ENCODE measurements at regions not wholly inside any gene's neighbourhood (a gene's known extent, or its start where the extent isn't known, plus 50 kb on each side); places are given as distances from the start of the nearest gene placed in this dataset.

DNA sequence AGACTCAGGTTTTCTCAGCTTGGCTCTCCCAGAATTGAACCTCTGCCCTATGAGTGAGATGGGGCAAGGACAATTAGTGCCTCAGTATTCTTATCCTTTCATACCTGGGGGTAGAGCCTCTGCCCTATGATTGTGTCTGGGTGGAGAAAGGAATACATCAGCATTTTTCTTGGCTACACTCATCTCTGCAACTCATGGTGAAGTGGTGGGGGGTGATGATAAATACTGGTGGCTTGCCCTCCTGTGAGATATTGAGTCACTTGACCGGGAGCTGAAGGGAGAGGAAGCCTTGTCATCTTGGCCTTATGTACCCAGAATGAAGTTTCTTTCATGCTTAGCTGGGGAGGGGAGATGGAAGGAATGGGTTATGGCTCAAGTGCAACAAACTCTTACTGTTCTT lies 71.3 kb upstream of the ENOX2 start:
- no peak for DNase-seq

DNA sequence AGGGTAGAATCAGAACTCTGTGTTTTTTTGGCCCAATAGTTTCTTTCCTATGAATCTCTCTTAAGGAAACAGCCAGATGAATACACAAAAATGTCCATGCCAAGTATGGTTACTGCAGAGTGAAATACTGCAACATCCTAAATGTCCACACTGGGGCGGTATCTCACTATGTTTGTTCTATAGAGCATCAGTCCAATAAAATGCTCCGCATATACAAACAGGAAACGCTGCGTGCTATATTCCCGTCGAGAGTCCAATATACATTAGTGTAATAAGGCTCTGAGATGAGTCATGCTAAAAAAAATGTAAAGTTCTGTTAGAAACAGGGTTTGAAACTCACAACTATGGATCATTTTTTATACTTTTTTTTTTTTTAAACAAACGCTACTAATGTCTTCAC lies 72.9 kb upstream of the ENOX2 start:
- DNase-seq: peak; percentile 7 to 13

DNA sequence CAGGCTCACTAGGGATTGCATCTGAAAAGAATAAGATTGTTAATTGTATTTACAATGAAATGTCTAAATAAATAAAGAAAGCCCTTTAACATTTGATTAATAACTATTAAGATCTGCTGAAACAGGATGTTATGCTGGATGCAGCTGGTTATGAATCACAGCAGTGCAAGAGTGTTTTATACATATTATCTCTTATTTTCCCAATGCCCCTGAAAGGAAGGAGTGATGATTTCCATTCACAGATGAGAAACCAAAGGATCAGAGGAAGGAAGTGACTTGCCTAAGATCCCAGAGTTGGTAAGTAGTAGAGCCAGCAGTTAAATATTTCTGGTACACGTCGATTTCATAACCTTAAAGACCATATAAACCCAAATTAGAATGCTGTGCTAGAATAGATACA lies 76.3 kb upstream of the ARHGAP36 start:
- no peak for DNase-seq

DNA sequence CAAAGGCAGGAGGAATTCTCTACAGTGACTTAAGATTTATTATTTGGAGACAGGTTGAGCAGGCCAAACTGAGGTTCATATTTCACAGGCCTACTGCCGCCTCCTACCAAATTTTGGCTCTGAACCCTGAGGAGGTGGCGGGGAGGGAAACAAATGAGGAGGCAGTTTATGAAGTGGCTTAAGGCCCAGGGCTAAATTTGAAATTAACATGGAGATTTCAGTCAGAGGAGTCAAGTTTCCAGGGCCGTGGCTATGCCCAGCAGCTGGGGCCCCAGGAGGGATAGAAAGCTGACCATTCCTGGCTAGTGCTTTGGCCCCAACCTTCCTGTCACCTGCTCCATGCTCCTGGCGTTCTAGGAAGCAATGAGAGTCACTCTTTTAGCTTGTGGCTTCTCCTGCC lies 73.4 kb upstream of the ARHGAP36 start:
- no peak for DNase-seq

DNA sequence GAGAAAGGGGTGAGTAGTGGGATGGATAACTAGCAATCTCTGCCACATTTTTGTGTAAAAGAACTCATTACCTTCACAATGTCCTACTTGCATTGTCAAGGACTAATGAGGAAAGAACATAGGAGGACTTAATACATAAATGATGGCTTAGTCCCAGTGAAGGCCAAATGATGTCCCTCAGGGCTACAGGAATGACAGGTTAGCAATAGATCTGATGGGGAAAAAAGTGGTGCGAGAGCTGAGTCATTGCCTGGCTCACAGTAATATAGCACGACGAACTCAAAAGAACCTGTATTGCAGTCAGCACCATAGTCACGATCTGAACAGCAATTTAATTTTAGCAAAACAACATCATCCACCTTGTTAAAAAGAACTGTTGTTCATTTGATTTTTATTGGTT lies 70.9 kb upstream of the ARHGAP36 start:
- DNase-seq: no peak

DNA sequence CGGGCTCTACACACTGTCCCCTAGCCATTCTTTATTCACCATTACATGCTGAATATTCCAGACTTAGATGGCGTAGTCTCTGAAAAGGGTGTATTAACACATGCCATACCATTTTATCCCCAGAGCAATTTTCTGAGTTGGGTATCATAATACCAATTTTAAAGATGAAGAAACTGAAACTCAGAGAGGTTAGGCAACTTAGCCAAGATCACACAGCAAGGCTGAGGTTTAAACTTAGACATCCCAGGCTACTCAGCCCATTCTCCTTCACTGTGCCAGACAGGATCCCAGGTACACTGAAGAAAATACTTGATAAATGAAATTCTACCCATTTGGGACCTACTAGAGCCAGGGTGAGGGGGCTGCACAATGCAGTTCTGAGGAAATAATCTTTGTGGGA lies 67.4 kb upstream of the ARHGAP36 start:
- no peak for DNase-seq

DNA sequence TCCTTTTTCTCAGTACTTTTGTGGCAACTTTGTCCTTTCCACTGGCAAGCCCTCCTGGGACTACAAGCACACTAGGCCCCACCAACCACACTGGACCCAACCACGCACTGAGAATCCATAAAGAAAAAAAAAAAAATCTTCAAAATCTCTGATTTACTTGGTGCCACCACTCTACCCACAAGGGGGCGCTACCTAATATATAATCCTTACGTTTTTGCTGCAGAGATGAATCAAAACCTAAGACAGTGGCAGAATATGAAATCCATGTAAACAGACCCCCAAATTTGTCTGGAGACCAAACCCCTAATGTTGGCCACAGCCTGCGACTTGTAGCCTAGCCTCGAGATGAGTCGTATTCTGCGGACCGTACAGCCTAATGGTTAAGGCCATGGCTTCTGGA lies 63.5 kb upstream of the ARHGAP36 start:
- DNase-seq: peak; percentile 12 to 43

DNA sequence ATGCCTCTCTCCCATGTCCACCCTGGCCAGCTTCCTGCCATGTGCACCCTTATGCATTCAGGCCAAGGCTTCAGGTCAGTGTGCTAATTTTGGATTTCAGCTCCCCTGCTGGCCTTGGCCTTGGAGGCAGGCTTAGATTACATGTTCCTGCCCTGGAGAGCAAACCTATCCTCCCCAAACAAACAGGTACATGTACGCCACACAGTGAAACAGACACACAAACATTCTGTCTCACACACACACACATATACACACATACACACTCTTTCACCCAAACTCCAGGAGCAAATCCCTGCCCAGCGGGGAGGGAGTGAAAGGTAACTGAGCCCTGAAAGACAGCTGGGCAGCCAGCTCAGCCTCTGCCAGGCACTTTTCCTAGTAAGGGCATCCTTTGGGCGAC lies 62.7 kb upstream of the ARHGAP36 start:
- no peak for DNase-seq

DNA sequence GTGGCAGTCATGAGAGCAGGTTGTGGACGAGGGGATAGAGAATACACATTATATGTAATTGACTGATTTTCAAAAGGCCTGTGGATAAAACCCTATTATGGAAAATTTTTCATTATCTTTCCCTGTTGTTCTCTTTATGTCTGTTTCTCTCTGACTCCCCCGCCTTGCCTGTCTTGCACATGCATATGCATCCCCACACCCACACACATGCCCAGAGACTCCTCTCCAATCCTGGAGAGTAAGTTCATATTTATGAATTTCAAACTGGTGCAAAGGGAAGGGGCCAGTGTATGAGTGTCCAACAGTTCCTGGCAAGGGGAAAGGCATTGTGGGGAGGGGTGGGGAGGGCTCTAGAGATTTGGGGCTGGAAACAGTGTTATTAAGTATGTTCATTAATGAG lies 60.8 kb upstream of the ARHGAP36 start:
- no peak for DNase-seq

DNA sequence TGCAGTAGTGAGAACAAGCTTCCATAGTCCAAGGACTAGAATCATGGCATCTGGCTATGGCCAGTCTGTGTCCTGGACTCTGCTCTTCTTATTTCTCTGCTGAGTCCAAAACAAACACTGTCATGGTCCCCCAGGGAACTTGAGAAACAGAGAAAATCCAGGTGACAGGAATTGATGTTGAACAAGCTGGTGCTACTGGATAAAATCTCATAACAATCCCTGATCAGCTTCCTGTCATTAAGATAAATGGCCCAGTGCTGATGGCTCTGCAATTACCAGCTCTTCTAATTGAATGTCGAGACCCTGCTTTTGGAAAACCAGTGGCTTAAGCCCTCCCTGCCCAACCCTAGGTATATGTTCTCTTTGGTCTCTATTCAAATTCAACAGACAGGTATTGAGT lies 58.8 kb upstream of the ARHGAP36 start:
- no peak for DNase-seq

Measured in stimulated activated CD4-positive, alpha-beta T cell treated with anti-CD3 and anti-CD28 coated beads, Interleukin-2, amount 100 ng/mL, for 48 hours (primary cell).